K562 (cell line): ENCODE measurements at regions not wholly inside any gene's neighbourhood (a gene's known extent, or its start where the extent isn't known, plus 50 kb on each side); places are given as distances from the start of the nearest gene placed in this dataset.

Source experiments
- ATAC-seq: fragments of 200-7000 bp; cut with Tn5 transposase; 3 replicates; pipeline ENCODE4 v1.9.1; 2020; ENCODE audit warnings: moderate library complexity
- BruUV-seq: library from RNA; stranded (reverse); fragments of 400-500 nt; replicated peaks from 2 replicates; lab custom pipeline; 2021; lab: Mats Ljungman, UMichigan
- CTCF ChIA-PET: fragments of 300-600 bp; formaldehyde crosslinking; extraction: SDS; loops from one replicate; lab custom pipeline; 2021; ENCODE audit warnings: low intra/inter-chr PET ratio; lab: Yijun Ruan, JAX
- POLR2A ChIA-PET: fragments of 300-600, 350-650 bp; sonication (Branson Sonifier 250); formaldehyde crosslinking; extraction: SDS; loops from one replicate; lab custom pipeline; 2021; ENCODE audit warnings: antibody characterized with exemption, inconsistent platforms; lab: Yijun Ruan, JAX
- DNase-seq, 4 experiments: peaks; one replicate each; pipeline versions ENCODE4 v3.0.0 to v3.0.0-alpha.2; 2011 to 2018; ENCODE audit warnings: low spot score in 3 of 4, mixed read lengths in 3 of 4; ENCODE audit errors: extremely low read depth in 1 of 4
- FAIRE-seq: peaks from 2 replicates; lab custom pipeline; 2011; peaks lifted over from hg19 to GRCh38; lab: Jason Lieb, UNC
- H2AFZ ChIP-seq: 2 replicates; pipeline ENCODE4 v1.6.0; 2011; ENCODE audit warnings: low read depth, low read length, control low read depth, inconsistent platforms
- H3K27ac ChIP-seq: fragments of 200-600 bp; 3 replicates; pipeline ENCODE4 v1.8.0; 2011; ENCODE audit warnings: low read depth, mild to moderate bottlenecking, control low read depth, inconsistent platforms, low read length, moderate library complexity, mixed read lengths; ENCODE audit errors: extremely low read depth
- H3K27me3 ChIP-seq, 2 experiments: fragments of 300-600 bp in 1 of 2; 2 replicates in 1 of 2; 3 replicates in 1 of 2; pipeline versions ENCODE4 v1.6.0 to v1.8.0; 2011; ENCODE audit warnings: inconsistent platforms in 2 of 2, low read length in 2 of 2, mild to moderate bottlenecking in 1 of 2, mixed read lengths in 1 of 2, moderate library complexity in 1 of 2; ENCODE audit not compliant: control insufficient read depth in 2 of 2, insufficient read depth in 2 of 2
- H3K36me3 ChIP-seq: fragments of 300-600 bp; 3 replicates; pipeline ENCODE4 v1.8.0; 2011; ENCODE audit warnings: mild to moderate bottlenecking, low read length, inconsistent platforms; ENCODE audit not compliant: control insufficient read depth, insufficient read depth
- H3K4me1 ChIP-seq, 2 experiments: fragments of 200-600 bp in 1 of 2; replicated peaks in 1 of 2; 2 replicates in 1 of 2; 3 replicates in 1 of 2; pipeline versions ENCODE4 v1.5.1 to v1.8.0; 2011; ENCODE audit warnings: inconsistent platforms in 2 of 2, low read length in 2 of 2, mild to moderate bottlenecking in 1 of 2, mixed read lengths in 1 of 2, moderate library complexity in 1 of 2; ENCODE audit not compliant: control insufficient read depth in 2 of 2, insufficient read depth in 2 of 2
- H3K4me2 ChIP-seq: 2 replicates; pipeline ENCODE4 v1.6.1; 2011; ENCODE audit warnings: low read length, control low read depth, inconsistent platforms, mixed read lengths; ENCODE audit not compliant: insufficient read depth
- H3K4me3 ChIP-seq: fragments of 200-600 bp; sonication (generic), shearing (Covaris generic); 2 replicates; pipeline ENCODE4 v1.5.1; 2016; ENCODE audit warnings: control low read depth, inconsistent platforms
- H3K79me2 ChIP-seq: fragments of 200-600 bp; 3 replicates; pipeline ENCODE4 v1.8.0; 2011; ENCODE audit warnings: low read length, inconsistent platforms; ENCODE audit not compliant: control insufficient read depth, insufficient read depth
- H3K9ac ChIP-seq, 2 experiments: 2 replicates each; pipeline versions ENCODE4 v1.6.0 to v1.6.1; 2011; ENCODE audit warnings: low read depth in 2 of 2, low read length in 2 of 2, control low read depth in 1 of 2, inconsistent platforms in 1 of 2, mild to moderate bottlenecking in 1 of 2, mixed read lengths in 1 of 2; ENCODE audit not compliant: insufficient read depth in 1 of 2
- H3K9me1 ChIP-seq: one replicate; pipeline ENCODE4 v1.6.0; 2011; ENCODE audit warnings: inconsistent platforms, mild to moderate bottlenecking, low read length, moderate library complexity; ENCODE audit not compliant: control insufficient read depth, insufficient read depth
- H3K9me3 ChIP-seq: replicated peaks from 2 replicates; pipeline ENCODE4 v1.5.1; 2011; ENCODE audit warnings: low read depth, low read length, inconsistent platforms; ENCODE audit not compliant: control insufficient read depth, insufficient read depth
- H4K20me1 ChIP-seq: replicated peaks from 2 replicates; pipeline ENCODE4 v1.6.1; 2011; ENCODE audit warnings: low read length, inconsistent platforms, mixed read lengths; ENCODE audit not compliant: control insufficient read depth, insufficient read depth
- CBX1 ChIP-seq: sonication (generic); IDR thresholded peaks from 2 replicates; pipeline ENCODE4 v1.6.1; 2016; ENCODE audit warnings: antibody characterized with exemption, low read depth, mild to moderate bottlenecking
- CCAR2 ChIP-seq: fragments of 200-400 bp; formaldehyde crosslinking; IDR thresholded peaks from 2 replicates; pipeline ENCODE4 v1.6.1; 2017; ENCODE audit warnings: mild to moderate bottlenecking, low read depth, low read length
- CHCHD3 ChIP-seq: fragments of 250-450 bp; sonication (Bioruptor Pico); IDR thresholded peaks from 2 replicates; pipeline ENCODE4 v2.1.2; 2022; ENCODE audit warnings: mild to moderate bottlenecking
- CLOCK ChIP-seq: fragments of 250-450 bp; sonication (Bioruptor Pico); IDR thresholded peaks from 2 replicates; pipeline ENCODE4 v1.4.0; 2020; ENCODE audit warnings: mild to moderate bottlenecking, moderate library complexity, borderline replicate concordance
- CTBP1 ChIP-seq: fragments of 450-650 bp; IDR thresholded peaks from 2 replicates; pipeline ENCODE4 v1.6.1; 2016; ENCODE audit warnings: borderline replicate concordance
- GATA2 ChIP-seq: sonication (generic); formaldehyde crosslinking; IDR thresholded peaks from 2 replicates; pipeline ENCODE4 v1.4.0; 2020; ENCODE audit warnings: mild to moderate bottlenecking, missing genetic modification reagents
- MAFK ChIP-seq: IDR thresholded peaks from 2 replicates; pipeline ENCODE4 v1.6.1; 2011; ENCODE audit warnings: low read length, improper control_type of control experiment
- NELFE ChIP-seq: IDR thresholded peaks from 2 replicates; pipeline ENCODE4 v1.6.1; 2011; ENCODE audit warnings: mild to moderate bottlenecking; ENCODE audit not compliant: insufficient read depth, insufficient read length
- SMARCE1 ChIP-seq: fragments of 450-650 bp; IDR thresholded peaks from 2 replicates; pipeline ENCODE4 v1.7.1; 2016; ENCODE audit warnings: mild to moderate bottlenecking
- SRSF3 ChIP-seq: fragments of 200-400 bp; formaldehyde crosslinking; IDR thresholded peaks from 2 replicates; pipeline ENCODE4 v1.6.1; 2016; ENCODE audit warnings: mild to moderate bottlenecking, low read length, moderate library complexity; ENCODE audit not compliant: insufficient read depth
- STAT6 ChIP-seq: sonication (generic); formaldehyde crosslinking; IDR thresholded peaks from 2 replicates; pipeline ENCODE4 v1.8.1; 2023; ENCODE audit warnings: mild to moderate bottlenecking, missing genetic modification reagents
- ZNF436 ChIP-seq: fragments of 250-450, 450-650 bp; sonication (Bioruptor Pico); formaldehyde crosslinking; IDR thresholded peaks from 2 replicates; pipeline ENCODE4 v1.7.0; 2020; ENCODE audit warnings: mild to moderate bottlenecking
- ZNF592 ChIP-seq: fragments of 450-650 bp; IDR thresholded peaks from 2 replicates; pipeline ENCODE4 v1.6.1; 2017; ENCODE audit warnings: antibody characterized with exemption, mild to moderate bottlenecking
- WGBS: fragments of 100-300 bp; shearing (Covaris generic); methylation state at CpG from one replicate; pipeline ENCODE4 v1.1.6; 2016; ENCODE audit warnings: low coverage, mixed read lengths; ENCODE audit not compliant: insufficient coverage; ENCODE audit errors: missing lambda C conversion rate; 5-methylcytosine and 5-hydroxymethylcytosine counted together
- in situ Hi-C: fragments of 300-500 bp; cut with MboI; formaldehyde crosslinking; loops from 4 replicates; pipeline ENCODE4 v1.15.0; 2018; ENCODE audit warnings: inconsistent platforms, mixed read lengths
- intact Hi-C: fragments of 100-400 bp; cut with micrococcal nuclease; formaldehyde crosslinking; loops from 2 replicates; pipeline ENCODE4 v1.14.2; 2022

- Histone ChIP-seq H3K4me2 (no peak overlapping the region), H3K27me3 (0 out of 5 replicates have a peak, but pooled peaks cover 0 to 3% of the 10 kb centered on the region in 2 experiments), H3K27ac (no peak overlapping the region), H3K36me3 (no peaks in the 10 kb centered on the region), H4K20me1 (no peaks in the 10 kb centered on the region), H3K4me1 (no peaks in the 10 kb centered on the region), H3K79me2 (no peaks in the 10 kb centered on the region), H3K4me3 (no peak overlapping the region), H2AFZ (no peak overlapping the region), H3K9me1 (no peaks in the 10 kb centered on the region), H3K9me3 (no peaks in the 10 kb centered on the region), H3K9ac (no peak overlapping the region)
- BruUV-seq, result no TSS peak
- ChIA-PET CTCF (no interaction called here), POLR2A (no interaction called here)
- ATAC-seq, result no peak
- no peak for FAIRE-seq
- no peak for DNase-seq
- in situ Hi-C loops (no loop called here), intact Hi-C loops (no loop called here)
- 0% methylated on average over 1 of the region's 1 CpG for WGBS
- no peak for TF ChIP-seq ZNF592
- no peak for TF ChIP-seq CHCHD3 (CRISPR knock-in tag)
- TF ChIP-seq GATA2 (CRISPR knock-in tag), result no peak
- TF ChIP-seq CTBP1, result no peak
- TF ChIP-seq SRSF3, result no peak
- no peak for TF ChIP-seq CBX1
- no peak for TF ChIP-seq NELFE
- no peak for TF ChIP-seq SMARCE1
- no peak for TF ChIP-seq STAT6 (CRISPR knock-in tag)
- TF ChIP-seq CCAR2, result no peak
- TF ChIP-seq CLOCK (CRISPR knock-in tag), result no peak
- no peak for TF ChIP-seq ZNF436 (CRISPR knock-in tag)
- no peak for TF ChIP-seq MAFK
Measured at GRCh38 chr18:45157576-45157975, 457.7 kb upstream of the SLC14A2 start.
